Ishikawa (cell line): ENCODE measurements at regions not wholly inside any gene's neighbourhood (a gene's known extent, or its start where the extent isn't known, plus 50 kb on each side); places are given as distances from the start of the nearest gene placed in this dataset.

Experiments
- CEBPB ChIP-seq: IDR thresholded peaks from 2 replicates; pipeline ENCODE4 v1.6.1; 2012
- CREB1 ChIP-seq: IDR thresholded peaks from 2 replicates; pipeline ENCODE4 v1.6.1; 2012; ENCODE audit warnings: low read depth
- EGR1 ChIP-seq: IDR thresholded peaks from 2 replicates; pipeline ENCODE4 v1.6.1; 2012
- EP300 ChIP-seq: IDR thresholded peaks from 2 replicates; pipeline ENCODE4 v1.6.1; 2012; ENCODE audit warnings: borderline replicate concordance
- FOXM1 ChIP-seq: IDR thresholded peaks from 2 replicates; pipeline ENCODE4 v1.6.1; 2012; ENCODE audit warnings: low read depth, borderline replicate concordance
- RAD21 ChIP-seq: IDR thresholded peaks from 2 replicates; pipeline ENCODE4 v1.6.1; 2012; ENCODE audit warnings: low read depth
- REST ChIP-seq: IDR thresholded peaks from 2 replicates; pipeline ENCODE4 v1.6.1; 2012; ENCODE audit warnings: low read depth, mild to moderate bottlenecking
- TEAD4 ChIP-seq: IDR thresholded peaks from 2 replicates; pipeline ENCODE4 v1.6.1; 2012
- YY1 ChIP-seq: IDR thresholded peaks from 2 replicates; pipeline ENCODE4 v1.6.1; 2012; ENCODE audit warnings: low read depth
- ZBTB7A ChIP-seq: IDR thresholded peaks from 2 replicates; pipeline ENCODE4 v1.6.1; 2012; ENCODE audit warnings: low read depth

DNA sequence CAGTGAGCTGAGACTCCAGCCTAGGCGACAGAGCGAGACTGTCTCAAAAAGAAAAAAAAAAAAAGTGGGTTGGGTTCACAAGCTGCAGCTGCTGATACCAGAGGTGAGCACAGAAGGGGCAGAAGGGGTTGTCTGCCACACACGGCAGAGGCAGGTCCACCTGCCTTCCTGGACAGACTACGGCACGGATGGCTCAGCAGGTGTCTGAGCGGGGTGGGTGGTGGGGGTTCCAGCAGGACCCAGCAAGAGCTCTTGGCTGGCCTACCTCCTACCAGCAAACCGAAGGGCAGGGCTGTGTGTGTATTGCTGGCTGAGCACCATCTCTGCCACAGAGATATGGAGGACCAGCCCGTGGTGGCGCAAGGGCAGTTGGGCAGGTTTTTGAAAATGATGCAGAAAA, 130.4 kb upstream of the ASB18 start:
- TF ChIP-seq EP300, result no peak
- TF ChIP-seq FOXM1, result no peak
- no peak for TF ChIP-seq CEBPB
- no peak for TF ChIP-seq EGR1
- TF ChIP-seq ZBTB7A, result no peak
- no peak for TF ChIP-seq REST
- TF ChIP-seq YY1, result no peak
- no peak for TF ChIP-seq TEAD4
- TF ChIP-seq RAD21, result no peak
- no peak for TF ChIP-seq CREB1
